ENCODE measurements at regions not wholly inside any gene's neighbourhood (a gene's known extent, or its start where the extent isn't known, plus 50 kb on each side); places are given as distances from the start of the nearest gene placed in this dataset.
"Not testable (repeated sequence)": the region's sequence is repeated elsewhere in the genome, so short reads cannot be mapped to it uniquely, and the experiment has no call there.

GRCh38 chr4:20159516-20159915 lies 92.2 kb upstream of the SLIT2 start:
- Mint-ChIP-seq H3K4me3 (no peak overlapping the region), H3K4me1 (no peaks in the 10 kb centered on the region), H3K27ac (no peak overlapping the region), H3K27me3 (no peaks in the 10 kb centered on the region), H3K36me3 (no peaks in the 10 kb centered on the region), H3K9me3 (peaks cover 2 to 25% (median 5%) of the 10 kb centered on the region in 11 donors)
- no peaks in the 10 kb centered on the region for H3K9me3 ChIP-seq (ENCODE audit: control insufficient read depth in 2 of 3, low read length in 3 of 3)
- CTCF ChIA-PET, result no interaction called here
- H3K4me1 ChIP-seq (ENCODE audit: control insufficient read depth in 2 of 2, insufficient read depth in 2 of 2, low read length in 2 of 2), result no peaks in the 10 kb centered on the region
- no peaks in the 10 kb centered on the region for H3K27me3 ChIP-seq (ENCODE audit: control insufficient read depth in 2 of 2, insufficient read depth in 2 of 2, low read length in 2 of 2)
- POLR2A ChIA-PET, result no interaction called here
- intact Hi-C loops (cut with micrococcal nuclease), result no loop called here
- ATAC-seq, result no peak
- no peaks in the 10 kb centered on the region for H3K36me3 ChIP-seq (ENCODE audit: control insufficient read depth in 2 of 3, insufficient read depth in 3 of 3, low read length in 3 of 3)
- no peak for DNase-seq
- no peak overlapping the region for H3K4me3 ChIP-seq (ENCODE audit: low read length)
- no peak overlapping the region for H3K27ac ChIP-seq (ENCODE audit: low read depth, low read length)

- POLR2A ChIA-PET, result no interaction called here
- H3K36me3 ChIP-seq (ENCODE audit: control insufficient read depth in 2 of 3, insufficient read depth in 3 of 3, low read length in 3 of 3), result no peaks in the 10 kb centered on the region
- no peak overlapping the region for H3K27ac Mint-ChIP-seq
- H3K4me1 Mint-ChIP-seq, result no peaks in the 10 kb centered on the region
- intact Hi-C loops (cut with micrococcal nuclease), result no loop called here
- CTCF ChIA-PET, result no interaction called here
- no peaks in the 10 kb centered on the region for H3K36me3 Mint-ChIP-seq
- no peaks in the 10 kb centered on the region for H3K27me3 Mint-ChIP-seq
- no peaks in the 10 kb centered on the region for H3K9me3 ChIP-seq (ENCODE audit: control insufficient read depth in 2 of 3, low read length in 3 of 3)
- no peak overlapping the region for H3K27ac ChIP-seq (ENCODE audit: low read depth, low read length)
- no peak overlapping the region for H3K4me3 ChIP-seq (ENCODE audit: low read length)
- no peak overlapping the region for H3K4me3 Mint-ChIP-seq
- DNase-seq (no peak), ATAC-seq (no peak)
- no peaks in the 10 kb centered on the region for H3K27me3 ChIP-seq (ENCODE audit: control insufficient read depth in 2 of 2, insufficient read depth in 2 of 2, low read length in 2 of 2)
- H3K9me3 Mint-ChIP-seq, result peaks cover 1 to 25% (median 5%) of the 10 kb centered on the region in 11 donors
- no peaks in the 10 kb centered on the region for H3K4me1 ChIP-seq (ENCODE audit: control insufficient read depth in 2 of 2, insufficient read depth in 2 of 2, low read length in 2 of 2)
Measured at GRCh38 chr4:20158195-20158594, 93.5 kb upstream of the SLIT2 start.

GRCh38 chr4:20151436-20151835 lies 100.3 kb upstream of the SLIT2 start:
- Histone ChIP-seq H3K4me1 (ENCODE audit: control insufficient read depth in 2 of 2, insufficient read depth in 2 of 2, low read length in 2 of 2) (no peaks in the 10 kb centered on the region), H3K27ac (ENCODE audit: low read depth, low read length) (no peak overlapping the region), H3K27me3 (ENCODE audit: control insufficient read depth in 2 of 2, insufficient read depth in 2 of 2, low read length in 2 of 2) (no peaks in the 10 kb centered on the region), H3K9me3 (ENCODE audit: control insufficient read depth in 2 of 3, low read length in 3 of 3) (no peaks in the 10 kb centered on the region), H3K36me3 (ENCODE audit: control insufficient read depth in 2 of 3, insufficient read depth in 3 of 3, low read length in 3 of 3) (no peaks in the 10 kb centered on the region), H3K4me3 (ENCODE audit: low read length) (no peak overlapping the region)
- Mint-ChIP-seq H3K9me3 (peaks cover 0 to 10% (median 3%) of the 10 kb centered on the region in 11 donors), H3K36me3 (peaks cover 0 to 3% (median 0%) of the 10 kb centered on the region in 5 donors), H3K4me3 (no peak overlapping the region), H3K27ac (no peak overlapping the region), H3K4me1 (no peaks in the 10 kb centered on the region), H3K27me3 (no peaks in the 10 kb centered on the region)
- CTCF ChIA-PET, result no interaction called here
- intact Hi-C loops (cut with micrococcal nuclease), result no loop called here
- POLR2A ChIA-PET, result no interaction called here
- ATAC-seq (no peak), DNase-seq (no peak)

- DNase-seq; H3K4me1 ChIP-seq (ENCODE audit: control insufficient read depth in 2 of 2, insufficient read depth in 2 of 2, low read length in 2 of 2); H3K36me3 ChIP-seq (ENCODE audit: control insufficient read depth in 2 of 3, insufficient read depth in 3 of 3, low read length in 3 of 3); H3K36me3 Mint-ChIP-seq; H3K27me3 ChIP-seq (ENCODE audit: control insufficient read depth in 2 of 2, insufficient read depth in 2 of 2, low read length in 2 of 2); CTCF ChIA-PET; H3K27ac Mint-ChIP-seq; H3K4me3 Mint-ChIP-seq; intact Hi-C loops (cut with micrococcal nuclease); H3K27me3 Mint-ChIP-seq; ATAC-seq; H3K9me3 ChIP-seq (ENCODE audit: control insufficient read depth in 2 of 3, low read length in 3 of 3); H3K4me3 ChIP-seq (ENCODE audit: low read length); H3K27ac ChIP-seq (ENCODE audit: low read depth, low read length); H3K4me1 Mint-ChIP-seq; POLR2A ChIA-PET: not testable (repeated sequence)
- H3K9me3 Mint-ChIP-seq, result peaks cover 4 to 31% (median 11%) of the 10 kb centered on the region in 11 donors
Measured at GRCh38 chr4:20149143-20149542, 102.6 kb upstream of the SLIT2 start.

GRCh38 chr4:20137176-20137575 lies 114.5 kb upstream of the SLIT2 start:
- H3K4me3 Mint-ChIP-seq, result no peak overlapping the region
- H3K36me3 ChIP-seq (ENCODE audit: control insufficient read depth in 2 of 3, insufficient read depth in 3 of 3, low read length in 3 of 3), result no peaks in the 10 kb centered on the region
- ATAC-seq (no peak), DNase-seq (no peak)
- no peak overlapping the region for H3K4me3 ChIP-seq (ENCODE audit: low read length)
- H3K4me1 Mint-ChIP-seq, result no peaks in the 10 kb centered on the region
- no peaks in the 10 kb centered on the region for H3K27me3 Mint-ChIP-seq
- ChIA-PET CTCF (no interaction called here), POLR2A (no interaction called here)
- intact Hi-C loops (cut with micrococcal nuclease), result no loop called here
- H3K9me3 ChIP-seq (ENCODE audit: control insufficient read depth in 2 of 3, low read length in 3 of 3), result no peaks in the 10 kb centered on the region
- no peaks in the 10 kb centered on the region for H3K27me3 ChIP-seq (ENCODE audit: control insufficient read depth in 2 of 2, insufficient read depth in 2 of 2, low read length in 2 of 2)
- no peaks in the 10 kb centered on the region for H3K36me3 Mint-ChIP-seq
- no peaks in the 10 kb centered on the region for H3K4me1 ChIP-seq (ENCODE audit: control insufficient read depth in 2 of 2, insufficient read depth in 2 of 2, low read length in 2 of 2)
- H3K27ac Mint-ChIP-seq, result no peak overlapping the region
- no peak overlapping the region for H3K27ac ChIP-seq (ENCODE audit: low read depth, low read length)
- H3K9me3 Mint-ChIP-seq, result peaks cover 0 to 30% (median 9%) of the 10 kb centered on the region in 11 donors

- Histone ChIP-seq H3K4me1 (ENCODE audit: control insufficient read depth in 2 of 2, insufficient read depth in 2 of 2, low read length in 2 of 2) (no peaks in the 10 kb centered on the region), H3K9me3 (ENCODE audit: control insufficient read depth in 2 of 3, low read length in 3 of 3) (no peaks in the 10 kb centered on the region), H3K27me3 (ENCODE audit: control insufficient read depth in 2 of 2, insufficient read depth in 2 of 2, low read length in 2 of 2) (no peaks in the 10 kb centered on the region), H3K27ac (ENCODE audit: low read depth, low read length) (no peak overlapping the region), H3K4me3 (ENCODE audit: low read length) (no peak overlapping the region), H3K36me3 (ENCODE audit: control insufficient read depth in 2 of 3, insufficient read depth in 3 of 3, low read length in 3 of 3) (no peaks in the 10 kb centered on the region)
- no peak for ATAC-seq
- Mint-ChIP-seq H3K27ac (no peak overlapping the region), H3K36me3 (no peaks in the 10 kb centered on the region), H3K4me3 (no peak overlapping the region), H3K27me3 (no peaks in the 10 kb centered on the region), H3K4me1 (no peaks in the 10 kb centered on the region), H3K9me3 (peaks cover 0 to 11% (median 1%) of the 10 kb centered on the region in 11 donors)
- intact Hi-C loops (cut with micrococcal nuclease), result no loop called here
- CTCF ChIA-PET, result no interaction called here
- no peak for DNase-seq
- POLR2A ChIA-PET, result no interaction called here
Measured at GRCh38 chr4:20127626-20128025, 124.1 kb upstream of the SLIT2 start.

- peaks cover 0 to 11% (median 1%) of the 10 kb centered on the region in 11 donors for H3K9me3 Mint-ChIP-seq
- no peaks in the 10 kb centered on the region for H3K9me3 ChIP-seq (ENCODE audit: control insufficient read depth in 2 of 3, low read length in 3 of 3)
- POLR2A ChIA-PET, result no interaction called here
Measured at GRCh38 chr4:20126906-20127305, 124.8 kb upstream of the SLIT2 start.

More at GRCh38 chr4:20126906-20127305, 124.8 kb upstream of the SLIT2 start:
- CTCF ChIA-PET, result no interaction called here
- no peak overlapping the region for H3K4me3 ChIP-seq (ENCODE audit: low read length)
- DNase-seq, result no peak
- H3K27me3 Mint-ChIP-seq, result no peaks in the 10 kb centered on the region
- no peak overlapping the region for H3K4me3 Mint-ChIP-seq
- H3K36me3 ChIP-seq (ENCODE audit: control insufficient read depth in 2 of 3, insufficient read depth in 3 of 3, low read length in 3 of 3), result no peaks in the 10 kb centered on the region
- H3K27me3 ChIP-seq (ENCODE audit: control insufficient read depth in 2 of 2, insufficient read depth in 2 of 2, low read length in 2 of 2), result no peaks in the 10 kb centered on the region
- H3K4me1 ChIP-seq (ENCODE audit: control insufficient read depth in 2 of 2, insufficient read depth in 2 of 2, low read length in 2 of 2), result no peaks in the 10 kb centered on the region
- no peaks in the 10 kb centered on the region for H3K36me3 Mint-ChIP-seq
- no peak for ATAC-seq
- H3K27ac ChIP-seq (ENCODE audit: low read depth, low read length), result no peak overlapping the region
- H3K27ac Mint-ChIP-seq, result no peak overlapping the region
- intact Hi-C loops (cut with micrococcal nuclease), result no loop called here
- no peaks in the 10 kb centered on the region for H3K4me1 Mint-ChIP-seq
